ENCODE measurements at regions not wholly inside any gene's neighbourhood (a gene's known extent, or its start where the extent isn't known, plus 50 kb on each side); places are given as distances from the start of the nearest gene placed in this dataset.
"Not testable (repeated sequence)": the region's sequence is repeated elsewhere in the genome, so short reads cannot be mapped to it uniquely, and the experiment has no call there.

DNA sequence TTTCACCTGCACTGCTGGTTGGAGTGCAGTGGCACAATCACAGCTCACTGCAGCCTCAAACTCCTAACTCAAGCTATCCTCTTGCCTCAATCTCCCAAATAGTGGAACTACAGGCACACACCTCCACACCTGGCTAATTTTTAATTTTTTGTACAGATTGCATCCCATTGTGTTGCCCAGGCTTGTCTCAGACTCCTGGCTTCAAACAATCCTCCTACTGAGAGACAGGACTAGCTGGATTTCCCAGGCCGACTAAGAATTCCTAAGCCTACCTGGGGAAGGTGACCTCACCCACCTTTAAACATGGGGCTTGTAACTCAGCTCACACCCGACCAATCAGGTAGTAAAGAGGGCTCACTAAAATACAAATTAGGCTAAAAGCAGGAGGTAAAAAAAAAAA lies 2003.3 kb upstream of the RAG2 start:
- FAIRE-seq; DNase-seq (ENCODE audit: low spot score in 2 of 2): not testable (repeated sequence)

DNA sequence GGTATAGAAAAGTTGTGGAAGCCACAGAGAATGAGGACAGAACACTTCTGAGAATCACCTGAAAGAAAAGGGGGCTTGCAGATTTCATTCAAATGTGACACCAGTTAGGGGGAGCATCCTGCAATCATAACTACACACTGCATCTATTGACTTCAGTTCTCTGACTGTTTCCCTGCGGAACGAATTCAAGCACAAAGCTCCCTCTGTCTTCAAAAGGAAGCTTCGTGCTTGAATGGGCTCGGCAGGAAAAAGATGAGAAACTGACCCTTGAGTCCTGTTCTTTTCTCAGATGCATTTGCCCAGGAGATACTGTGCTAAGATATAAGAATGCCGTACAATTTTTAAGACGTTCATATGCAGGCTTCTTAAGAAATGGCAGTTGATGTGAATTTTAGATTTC lies 2000.4 kb upstream of the RAG2 start:
- FAIRE-seq (no peak), DNase-seq (ENCODE audit: low spot score in 2 of 2) (no peak)

GRCh38 chr11:38595359-38596016 lies 1997.5 kb upstream of the RAG2 start:
- DNase-seq (ENCODE audit: low spot score in 2 of 2); FAIRE-seq: not testable (repeated sequence)

DNA sequence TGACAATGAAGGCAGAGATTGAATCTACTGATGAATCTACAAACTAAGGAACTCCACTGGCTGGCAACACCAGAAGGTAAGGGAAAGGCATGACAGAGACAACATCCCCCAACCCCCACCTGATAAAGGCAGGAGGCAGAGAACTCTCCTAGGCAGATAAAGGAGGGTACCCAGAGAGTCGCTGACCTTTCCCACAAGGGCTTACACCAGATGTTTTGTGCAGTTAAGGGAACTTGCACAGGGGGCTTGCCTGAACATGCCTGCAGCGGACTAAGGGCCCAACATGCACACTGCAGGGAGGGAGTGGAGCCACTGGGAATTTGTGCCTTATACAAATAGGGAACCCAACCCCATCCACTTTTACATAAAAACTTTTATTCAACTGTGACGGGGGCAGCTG lies 1996.9 kb upstream of the RAG2 start:
- FAIRE-seq = no peak
- DNase-seq (ENCODE audit: low spot score in 2 of 2) = no peak

- no peak for FAIRE-seq
- DNase-seq (ENCODE audit: low spot score in 2 of 2) = no peak
These were observed 1995.6 kb upstream of the RAG2 start for GRCh38 chr11:38593649-38594048.

DNA sequence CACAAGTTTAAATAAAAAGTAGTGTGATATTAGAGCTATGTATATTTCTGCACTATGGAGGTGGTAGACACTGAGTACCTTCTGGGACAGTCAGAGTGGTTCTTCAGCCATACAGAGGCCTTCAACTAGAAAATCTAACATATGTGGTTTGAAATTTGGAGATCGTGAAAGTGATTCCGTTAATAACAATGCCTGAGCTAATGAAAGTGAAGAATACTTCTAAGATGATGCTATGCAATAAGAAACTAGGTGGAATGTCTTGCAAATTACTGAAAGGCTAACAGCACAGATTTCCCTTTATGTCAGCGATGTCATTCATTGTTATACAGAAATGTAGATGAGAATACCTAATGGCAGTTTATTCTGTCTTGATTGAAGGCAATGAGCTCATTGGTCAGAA lies 1984.7 kb upstream of the RAG2 start:
- no peak for FAIRE-seq
- DNase-seq (ENCODE audit: low spot score in 2 of 2) = no peak

DNA sequence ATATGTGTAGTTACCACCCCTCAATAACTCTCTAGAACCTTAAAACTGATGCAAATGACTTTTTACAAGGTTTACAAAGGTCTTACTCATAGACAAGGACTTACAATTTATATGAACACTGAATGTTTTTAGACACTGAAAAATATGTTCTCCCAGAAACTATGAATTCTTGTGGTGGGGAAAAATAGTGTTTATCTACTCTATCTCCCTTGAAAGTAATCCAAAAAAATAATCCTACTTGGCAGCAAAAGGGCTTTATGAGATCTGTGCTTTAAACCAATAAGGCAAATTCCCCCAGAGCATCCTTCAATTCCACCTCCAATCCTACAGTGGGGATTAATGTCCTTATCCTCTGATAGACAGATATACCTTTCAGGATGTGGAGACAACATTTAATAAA lies 1984.1 kb upstream of the RAG2 start:
- FAIRE-seq (no peak), DNase-seq (ENCODE audit: low spot score in 2 of 2) (no peak)

DNA sequence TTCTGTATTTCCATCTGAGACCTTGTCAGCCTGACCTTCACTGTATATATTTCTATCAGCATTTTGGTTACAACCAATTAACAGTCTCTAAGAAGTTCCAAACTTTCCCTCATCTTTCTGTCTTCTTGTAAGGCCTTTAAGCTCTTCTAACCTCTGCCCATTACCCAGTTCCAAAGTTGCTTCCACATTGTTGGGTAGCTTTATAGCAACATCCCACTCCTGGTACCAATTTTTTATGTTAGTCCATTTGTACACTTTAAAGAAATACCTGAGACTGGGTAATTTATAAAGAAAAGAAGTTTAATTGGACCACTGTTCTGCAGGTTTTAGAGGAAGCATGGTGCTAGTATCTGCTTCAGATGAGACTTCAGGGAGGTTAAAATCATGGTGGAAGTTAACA lies 1979.7 kb upstream of the RAG2 start:
- DNase-seq (ENCODE audit: low spot score in 2 of 2) = no peak
- FAIRE-seq = no peak

- DNase-seq (ENCODE audit: low spot score in 2 of 2) = no peak
- no peak for FAIRE-seq
These were observed 1964.5 kb upstream of the RAG2 start for GRCh38 chr11:38562562-38562961.

DNA sequence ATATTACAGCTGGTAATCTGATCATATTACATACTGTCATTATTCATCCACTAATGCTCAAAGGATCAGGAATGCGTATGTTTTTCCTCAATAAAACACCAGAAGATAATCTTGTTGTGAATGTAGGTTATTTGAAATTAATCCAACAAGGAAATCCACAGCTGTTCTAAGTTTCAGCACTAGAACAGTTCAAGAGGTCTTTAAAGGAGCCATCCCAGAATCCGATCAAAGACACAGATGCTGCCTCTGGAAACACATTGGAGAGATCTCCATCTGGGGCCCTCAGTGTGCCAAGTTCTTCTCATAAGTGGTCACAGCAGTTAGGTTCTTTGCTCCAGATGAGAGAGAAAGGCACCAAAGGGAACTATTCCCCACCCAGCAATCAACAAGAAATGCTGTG lies 1955.1 kb upstream of the RAG2 start:
- no peak for FAIRE-seq
- DNase-seq (ENCODE audit: low spot score in 2 of 2) = no peak

GRCh38 chr11:38547462-38547861 lies 1949.4 kb upstream of the RAG2 start:
- FAIRE-seq = no peak
- DNase-seq (ENCODE audit: low spot score in 2 of 2) = no peak

DNA sequence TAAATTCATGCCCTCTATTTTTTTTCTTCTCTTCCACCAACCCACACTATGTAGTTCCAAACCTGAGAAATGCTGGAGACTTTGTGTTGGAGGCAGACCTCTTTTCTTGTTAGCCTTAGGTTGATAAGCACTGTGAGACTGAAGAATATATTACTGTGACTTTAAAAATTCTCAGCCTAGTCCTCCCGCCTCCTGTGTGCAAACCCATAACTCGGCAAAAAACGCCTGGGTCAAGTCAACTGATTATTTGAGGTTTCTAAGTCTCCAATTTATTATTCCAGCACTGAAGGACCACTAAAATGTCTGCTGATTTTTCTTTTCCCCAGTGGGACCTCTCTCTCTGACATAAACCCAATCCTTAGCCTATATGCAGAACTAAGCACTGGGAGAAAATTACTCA lies 1946.0 kb upstream of the RAG2 start:
- FAIRE-seq = no peak
- DNase-seq (ENCODE audit: low spot score in 2 of 2) = no peak

GRCh38 chr11:38543311-38543710 lies 1945.3 kb upstream of the RAG2 start:
- DNase-seq (ENCODE audit: low spot score in 2 of 2) (no peak), FAIRE-seq (no peak)

DNA sequence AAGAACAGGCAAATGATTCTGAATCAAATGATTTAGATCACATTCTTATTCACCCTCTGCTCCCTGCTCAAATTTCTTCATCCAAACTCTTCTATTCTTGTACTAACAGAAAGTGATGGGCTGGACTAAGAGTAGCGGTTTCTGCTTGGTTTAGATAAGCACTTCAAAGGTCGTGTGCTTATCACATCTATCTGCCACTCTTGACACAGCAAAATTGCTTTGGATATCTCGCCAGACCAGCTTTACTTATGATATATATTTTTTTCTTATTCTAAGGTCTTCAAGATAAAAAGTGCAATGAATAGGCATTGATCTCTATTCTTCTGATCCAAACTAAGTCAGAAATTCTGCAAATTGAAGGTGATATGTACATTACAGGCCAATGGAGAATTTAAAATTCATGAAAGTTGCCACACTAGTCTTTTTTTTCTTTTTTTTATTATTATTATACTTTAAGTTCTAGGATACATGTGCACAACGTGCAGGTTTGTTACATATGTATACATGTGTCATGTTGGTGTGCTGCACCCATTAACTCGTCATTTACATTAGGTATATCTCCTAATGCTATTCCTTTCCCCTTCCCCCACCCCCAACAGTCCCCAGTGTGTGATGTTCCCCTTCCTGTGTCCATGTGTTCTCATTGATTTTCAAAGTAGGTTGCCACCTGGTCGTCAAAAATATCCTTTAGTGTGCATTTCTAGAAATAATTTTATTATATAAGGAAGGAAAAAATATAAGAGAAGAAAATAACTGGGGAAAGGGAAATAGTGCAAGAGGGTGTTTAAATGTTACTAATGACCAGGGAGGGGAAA lies 1941.0 kb upstream of the RAG2 start:
- FAIRE-seq (no peak), DNase-seq (ENCODE audit: low spot score in 2 of 2) (no peak)

DNA sequence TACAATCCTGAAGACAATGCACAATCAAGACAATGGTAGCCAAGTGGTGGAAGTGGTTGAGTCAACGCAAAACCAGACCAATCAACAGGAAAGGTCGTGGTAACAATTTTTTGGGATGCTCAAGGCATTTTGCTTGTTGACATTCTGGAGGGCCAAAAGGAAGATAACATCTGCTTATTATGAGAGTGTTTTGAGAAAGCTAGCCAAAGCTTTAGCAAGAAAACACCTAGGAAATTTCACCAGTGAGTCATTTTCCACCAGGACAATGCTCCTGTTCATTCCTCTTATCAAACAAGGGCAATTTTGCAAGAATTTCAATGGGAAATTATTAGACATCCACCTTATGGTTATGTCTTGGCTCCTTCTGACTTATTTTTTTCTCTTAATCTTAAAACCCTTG lies 1932.2 kb upstream of the RAG2 start:
- no peak for FAIRE-seq
- DNase-seq (ENCODE audit: low spot score in 2 of 2) = no peak

GRCh38 chr11:38524945-38525344 lies 1926.9 kb upstream of the RAG2 start:
- DNase-seq (ENCODE audit: low spot score in 2 of 2) (no peak), FAIRE-seq (no peak)

GRCh38 chr11:38517991-38518390 lies 1920.0 kb upstream of the RAG2 start:
- FAIRE-seq = no peak
- no peak for DNase-seq (ENCODE audit: low spot score in 2 of 2)

- DNase-seq (ENCODE audit: low spot score in 2 of 2); FAIRE-seq: not testable (repeated sequence)
These were observed 1914.8 kb upstream of the RAG2 start for GRCh38 chr11:38512830-38513229.

GRCh38 chr11:38510041-38510440 lies 1912.0 kb upstream of the RAG2 start:
- DNase-seq (ENCODE audit: low spot score in 2 of 2) = no peak
- no peak for FAIRE-seq

- no peak for DNase-seq (ENCODE audit: low spot score in 2 of 2)
- FAIRE-seq = no peak
These were observed 1905.8 kb upstream of the RAG2 start for GRCh38 chr11:38503876-38504275.

- no peak for FAIRE-seq
- DNase-seq (ENCODE audit: low spot score in 2 of 2) = no peak
These were observed 1900.7 kb upstream of the RAG2 start for GRCh38 chr11:38498721-38499120.

DNA sequence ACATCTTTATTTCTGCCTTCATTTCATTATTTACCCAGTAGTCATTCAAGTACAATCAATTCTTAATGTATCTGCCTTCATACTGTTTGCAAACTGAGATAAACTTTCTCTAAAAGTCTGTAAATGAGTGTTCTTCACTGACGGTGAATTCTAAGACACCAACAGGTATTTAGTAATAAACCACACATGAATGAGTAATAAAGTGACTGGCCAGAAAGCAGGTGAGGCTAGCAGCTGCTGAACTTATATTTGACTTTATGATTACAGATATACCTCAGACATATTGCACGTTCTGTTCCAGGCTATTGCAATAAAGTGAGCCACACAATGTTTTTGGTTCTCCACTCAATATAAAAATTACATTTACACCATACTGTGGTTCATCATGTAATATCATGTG lies 1894.0 kb upstream of the RAG2 start:
- FAIRE-seq (no peak), DNase-seq (ENCODE audit: low spot score in 2 of 2) (no peak)

Measured in frontal cortex (tissue), 3 donors.